ENCODE measurements at regions not wholly inside any gene's neighbourhood (a gene's known extent, or its start where the extent isn't known, plus 50 kb on each side); places are given as distances from the start of the nearest gene placed in this dataset.
"Not testable (repeated sequence)": the region's sequence is repeated elsewhere in the genome, so short reads cannot be mapped to it uniquely, and the experiment has no call there.

DNA sequence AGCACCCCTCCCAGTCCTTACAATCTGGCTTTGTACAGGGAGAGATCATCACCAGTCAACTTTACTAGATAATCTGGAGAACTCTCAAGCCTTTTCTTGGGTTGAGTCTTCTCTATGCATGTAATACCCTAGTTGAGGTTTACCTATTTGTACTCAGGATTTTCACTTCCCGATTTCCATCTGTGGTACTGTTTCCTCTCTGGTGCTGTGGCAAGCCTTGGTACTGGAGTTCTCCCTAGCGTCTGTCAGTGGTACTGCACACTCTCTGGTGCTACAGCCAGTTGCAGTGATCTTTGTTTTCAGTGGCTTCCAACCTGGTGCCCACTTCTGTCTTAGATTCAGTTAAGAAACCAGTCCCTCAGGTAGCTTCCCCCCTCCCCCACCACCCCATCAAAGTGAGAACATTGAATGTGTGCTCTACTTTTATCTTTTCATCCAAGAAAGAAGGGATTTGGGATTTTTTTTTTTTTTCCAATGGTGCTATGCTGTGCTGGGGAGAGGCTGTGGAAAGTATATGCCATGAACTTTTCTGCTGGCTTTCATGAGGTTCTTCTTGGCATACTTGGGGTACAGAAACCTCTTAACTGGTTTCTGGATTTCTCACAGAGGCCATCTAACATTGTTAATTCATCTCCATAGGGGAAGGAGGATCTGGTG, 69.4 kb upstream of the EVL start:
- no peak for DNase-seq (ENCODE audit: low read depth)
- TF ChIP-seq, protein P1, sequence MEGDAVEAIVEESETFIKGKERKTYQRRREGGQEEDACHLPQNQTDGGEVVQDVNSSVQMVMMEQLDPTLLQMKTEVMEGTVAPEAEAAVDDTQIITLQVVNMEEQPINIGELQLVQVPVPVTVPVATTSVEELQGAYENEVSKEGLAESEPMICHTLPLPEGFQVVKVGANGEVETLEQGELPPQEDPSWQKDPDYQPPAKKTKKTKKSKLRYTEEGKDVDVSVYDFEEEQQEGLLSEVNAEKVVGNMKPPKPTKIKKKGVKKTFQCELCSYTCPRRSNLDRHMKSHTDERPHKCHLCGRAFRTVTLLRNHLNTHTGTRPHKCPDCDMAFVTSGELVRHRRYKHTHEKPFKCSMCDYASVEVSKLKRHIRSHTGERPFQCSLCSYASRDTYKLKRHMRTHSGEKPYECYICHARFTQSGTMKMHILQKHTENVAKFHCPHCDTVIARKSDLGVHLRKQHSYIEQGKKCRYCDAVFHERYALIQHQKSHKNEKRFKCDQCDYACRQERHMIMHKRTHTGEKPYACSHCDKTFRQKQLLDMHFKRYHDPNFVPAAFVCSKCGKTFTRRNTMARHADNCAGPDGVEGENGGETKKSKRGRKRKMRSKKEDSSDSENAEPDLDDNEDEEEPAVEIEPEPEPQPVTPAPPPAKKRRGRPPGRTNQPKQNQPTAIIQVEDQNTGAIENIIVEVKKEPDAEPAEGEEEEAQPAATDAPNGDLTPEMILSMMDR (conservative IDR thresholded peaks at IDR 0.05; ENCODE audit: low read depth, low read length), result peak; percentile 79
- no peak overlapping the region for H3K4me3 ChIP-seq (ENCODE audit: low read length)

DNA sequence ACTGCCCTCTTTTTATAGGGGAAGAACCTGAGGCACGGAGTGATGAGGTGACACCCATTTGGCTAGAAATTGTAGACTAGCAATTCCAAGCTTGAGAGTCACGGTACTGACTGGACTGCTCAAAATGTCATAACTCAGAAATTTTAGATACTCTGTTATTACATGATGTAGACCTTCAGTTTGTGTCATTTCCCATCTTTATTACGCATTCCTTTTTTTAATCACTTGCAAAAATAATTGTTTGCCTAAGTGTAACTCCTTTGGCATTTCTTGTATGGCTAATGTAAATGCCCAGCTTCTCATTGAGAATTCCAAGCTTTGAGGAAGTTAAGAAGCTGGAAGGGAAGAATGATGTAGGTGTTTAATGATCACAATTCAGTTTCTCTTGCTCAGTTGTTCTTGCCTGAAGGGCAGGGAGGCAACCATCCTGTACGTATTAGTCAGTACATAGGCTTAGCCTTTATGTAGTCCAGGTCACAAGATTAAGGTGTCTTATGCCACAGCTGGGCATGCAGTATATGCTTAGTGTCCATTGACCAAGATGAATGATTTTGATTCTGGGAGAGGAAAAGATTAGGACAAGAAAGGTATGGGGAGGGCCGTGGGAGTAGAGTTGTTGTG, 68.2 kb upstream of the EVL start:
- TF ChIP-seq, protein P1 (conservative IDR thresholded peaks at IDR 0.05; ENCODE audit: low read depth, low read length), result no peak
- no peak overlapping the region for H3K4me3 ChIP-seq (ENCODE audit: low read length)
- no peak for DNase-seq (ENCODE audit: low read depth)

- not testable (repeated sequence) for DNase-seq (ENCODE audit: low read depth); H3K4me3 ChIP-seq (ENCODE audit: low read length)
Measured at GRCh38 chr14:100000398-100000797, 64.8 kb upstream of the EVL start.

DNA sequence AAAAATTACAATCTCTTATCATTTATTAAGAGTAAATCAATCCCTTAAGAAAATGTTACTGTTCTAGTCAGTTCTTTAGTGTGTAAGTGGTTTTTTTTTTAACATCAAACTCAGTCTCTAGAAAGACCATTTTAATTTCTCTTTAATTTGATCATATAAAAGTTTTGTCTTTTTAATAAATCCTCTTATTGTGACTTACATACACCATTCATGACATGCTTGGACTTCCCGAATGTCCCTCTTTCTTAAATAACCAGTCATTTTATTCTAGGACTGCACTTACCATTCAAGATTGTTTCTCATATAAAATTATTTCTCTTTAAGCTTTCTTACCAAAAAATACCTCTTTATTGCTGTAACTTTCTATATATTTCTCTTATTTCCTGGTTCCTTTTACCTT, 60.8 kb upstream of the EVL start:
- no peak for DNase-seq (ENCODE audit: low read depth)
- TF ChIP-seq, protein P1 (conservative IDR thresholded peaks at IDR 0.05; ENCODE audit: low read depth, low read length), result no peak
- H3K4me3 ChIP-seq (ENCODE audit: low read length), result no peak overlapping the region

- no peak overlapping the region for H3K4me3 ChIP-seq (ENCODE audit: low read length)
- DNase-seq (ENCODE audit: low read depth), result no peak
- TF ChIP-seq, protein P1 (conservative IDR thresholded peaks at IDR 0.05; ENCODE audit: low read depth, low read length), result no peak
Measured at GRCh38 chr14:100007254-100007653, 58.0 kb upstream of the EVL start.

GRCh38 chr14:100009802-100010201, 55.4 kb upstream of the EVL start:
- not testable (repeated sequence) for DNase-seq (ENCODE audit: low read depth); H3K4me3 ChIP-seq (ENCODE audit: low read length)

- H3K4me3 ChIP-seq (ENCODE audit: low read length), result no peak overlapping the region
- DNase-seq (ENCODE audit: low read depth), result no peak
- TF ChIP-seq, protein P1 (conservative IDR thresholded peaks at IDR 0.05; ENCODE audit: low read depth, low read length), result no peak
Measured at GRCh38 chr14:100010679-100011078, 54.5 kb upstream of the EVL start.

GRCh38 chr14:100011628-100012325, 53.4 kb upstream of the EVL start:
- H3K4me3 ChIP-seq (ENCODE audit: low read length), result no peak overlapping the region
- TF ChIP-seq, protein P1 (conservative IDR thresholded peaks at IDR 0.05; ENCODE audit: low read depth, low read length), result no peak

More at GRCh38 chr14:100011628-100012325, 53.4 kb upstream of the EVL start:
- no peak for DNase-seq (ENCODE audit: low read depth)
